GM12878 (cell line): ENCODE measurements at regions not wholly inside any gene's neighbourhood (a gene's known extent, or its start where the extent isn't known, plus 50 kb on each side); places are given as distances from the start of the nearest gene placed in this dataset.

Experiments
- ATAC-seq: fragments of 200-7000 bp; cut with Tn5 transposase; 3 replicates; pipeline ENCODE4 v1.9.1; 2020; ENCODE audit warnings: mild to moderate bottlenecking, moderate library complexity
- BruUV-seq: library from RNA; stranded (reverse); fragments of 400-500 nt; replicated peaks from 2 replicates; lab custom pipeline; 2021; lab: Mats Ljungman, UMichigan
- CTCF ChIA-PET: fragments of 300-600 bp; sonication (Branson Sonifier 250); formaldehyde crosslinking; extraction: SDS; loops from one replicate; lab custom pipeline; 2021; ENCODE audit warnings: inconsistent platforms; lab: Yijun Ruan, JAX
- POLR2A ChIA-PET: fragments of 350-600 bp; formaldehyde crosslinking; extraction: SDS; loops from one replicate; lab custom pipeline; 2021; ENCODE audit warnings: inconsistent platforms; lab: Charles Lee
- RAD21 ChIA-PET: fragments of 300-600 bp; sonication (Branson Sonifier 250); formaldehyde crosslinking; loops from one replicate; lab custom pipeline; 2023; ENCODE audit warnings: antibody characterized with exemption; ENCODE audit not compliant: unreplicated experiment; lab: Charles Lee
- SMC1A ChIA-PET: fragments of 300-600 bp; sonication (Branson Sonifier 250); formaldehyde crosslinking; loops from one replicate; lab custom pipeline; 2023; ENCODE audit not compliant: unreplicated experiment, uncharacterized antibody; lab: Charles Lee
- DNase-seq: peaks from one replicate; pipeline ENCODE4 v3.0.0-alpha.2; 2011; ENCODE audit warnings: low read depth, low spot score
- FAIRE-seq: peaks from 3 replicates; lab custom pipeline; 2011; peaks lifted over from hg19 to GRCh38; lab: Jason Lieb, UNC
- H2AFZ ChIP-seq: 2 replicates; pipeline ENCODE4 v1.6.0; 2011; ENCODE audit warnings: low read depth, low read length, control low read depth; ENCODE audit not compliant: control insufficient read depth
- H3K27ac ChIP-seq: 2 replicates; pipeline ENCODE4 v1.5.1; 2011; ENCODE audit warnings: control low read depth; ENCODE audit not compliant: control insufficient read depth, insufficient read depth
- H3K27me3 ChIP-seq, 2 experiments: replicated peaks in 1 of 2; 2 replicates each; pipeline versions ENCODE4 v1.6.0 to v1.6.1; 2011; ENCODE audit warnings: low read length in 1 of 2; ENCODE audit not compliant: control insufficient read depth in 2 of 2, insufficient read depth in 2 of 2
- H3K36me3 ChIP-seq, 2 experiments: 2 replicates each; pipeline ENCODE4 v1.5.1; 2011; ENCODE audit warnings: low read length in 1 of 2; ENCODE audit not compliant: control insufficient read depth in 2 of 2, insufficient read depth in 2 of 2
- H3K4me1 ChIP-seq: 2 replicates; pipeline ENCODE4 v1.6.1; 2011; ENCODE audit warnings: mild to moderate bottlenecking, low read length, moderate library complexity, mixed read lengths; ENCODE audit not compliant: control insufficient read depth, insufficient read depth
- H3K4me2 ChIP-seq: 2 replicates; pipeline ENCODE4 v1.6.0; 2011; ENCODE audit warnings: control low read depth; ENCODE audit not compliant: control insufficient read depth, insufficient read depth
- H3K4me3 ChIP-seq: fragments of 200-600 bp; sonication (generic); 2 replicates; pipeline ENCODE4 v1.5.1; 2016
- H3K79me2 ChIP-seq: 2 replicates; pipeline ENCODE4 v1.6.0; 2011; ENCODE audit warnings: low read length; ENCODE audit not compliant: control insufficient read depth, insufficient read depth
- H3K9ac ChIP-seq: 2 replicates; pipeline ENCODE4 v1.8.0; 2011; ENCODE audit warnings: low read length, control low read depth, mixed read lengths; ENCODE audit not compliant: control insufficient read depth, insufficient read depth
- H3K9me3 ChIP-seq: replicated peaks from 3 replicates; pipeline ENCODE4 v1.5.1; 2011; ENCODE audit warnings: mild to moderate bottlenecking, low read length; ENCODE audit not compliant: control insufficient read depth, insufficient read depth
- H4K20me1 ChIP-seq: 2 replicates; pipeline ENCODE4 v1.6.0; 2011; ENCODE audit not compliant: control insufficient read depth, insufficient read depth
- ATF7 ChIP-seq: fragments of 450-650 bp; IDR thresholded peaks from 2 replicates; pipeline ENCODE4 v1.6.1; 2016; ENCODE audit warnings: low read depth, mild to moderate bottlenecking
- BMI1 ChIP-seq: fragments of 450-650 bp; IDR thresholded peaks from 2 replicates; pipeline ENCODE4 v1.6.1; 2016; ENCODE audit warnings: mild to moderate bottlenecking, moderate library complexity, borderline replicate concordance
- ESRRA ChIP-seq: IDR thresholded peaks from 2 replicates; pipeline ENCODE4 v1.6.1; 2012; ENCODE audit warnings: mild to moderate bottlenecking, low read length, improper control_type of control experiment
- MEF2A ChIP-seq: IDR thresholded peaks from 2 replicates; pipeline ENCODE4 v1.6.1; 2011; ENCODE audit warnings: low read depth, mild to moderate bottlenecking, low read length, moderate library complexity; ENCODE audit not compliant: insufficient read depth
- MXI1 ChIP-seq: fragments of 150-350 bp; IDR thresholded peaks from 2 replicates; pipeline ENCODE4 v1.6.1; 2011; ENCODE audit warnings: low read depth, mild to moderate bottlenecking, inconsistent platforms, low read length, improper control_type of control experiment
- NR2C1 ChIP-seq: fragments of 450-650 bp; IDR thresholded peaks from 2 replicates; pipeline ENCODE4 v1.6.1; 2017; ENCODE audit warnings: antibody characterized with exemption, mild to moderate bottlenecking, moderate library complexity
- PAX8 ChIP-seq: fragments of 450-650 bp; IDR thresholded peaks from 2 replicates; pipeline ENCODE4 v1.6.1; 2017; ENCODE audit warnings: mild to moderate bottlenecking, moderate library complexity
- POLR2AphosphoS5 ChIP-seq: IDR thresholded peaks from 2 replicates; pipeline ENCODE4 v1.6.1; 2011; ENCODE audit warnings: mild to moderate bottlenecking, low read length, inconsistent platforms
- RCOR1 ChIP-seq: conservative IDR thresholded peaks from 2 replicates; pipeline ENCODE4 v1.6.1; 2012; ENCODE audit warnings: low read depth, low read length, improper control_type of control experiment
- SMAD5 ChIP-seq: IDR thresholded peaks from 2 replicates; pipeline ENCODE4 v1.6.1; 2016; ENCODE audit warnings: antibody characterized with exemption, low read depth
- SMC3 ChIP-seq: IDR thresholded peaks from 2 replicates; pipeline ENCODE4 v1.6.1; 2011; ENCODE audit warnings: low read length, improper control_type of control experiment, borderline replicate concordance
- SREBF1 ChIP-seq: IDR thresholded peaks from 2 replicates; pipeline ENCODE4 v1.6.1; 2012; ENCODE audit warnings: mild to moderate bottlenecking, low read length
- TCF12 ChIP-seq: IDR thresholded peaks from 2 replicates; pipeline ENCODE4 v1.6.1; 2011; ENCODE audit warnings: low read depth, mild to moderate bottlenecking, low read length
- TCF3 ChIP-seq: IDR thresholded peaks from 2 replicates; pipeline ENCODE4 v1.6.1; 2012; ENCODE audit warnings: low read depth, mild to moderate bottlenecking, low read length, borderline replicate concordance; ENCODE audit not compliant: insufficient read depth
- ZBTB40 ChIP-seq: fragments of 450-650 bp; IDR thresholded peaks from 2 replicates; pipeline ENCODE4 v1.6.1; 2016; ENCODE audit warnings: mild to moderate bottlenecking, moderate library complexity, borderline replicate concordance
- WGBS: methylation state at CpG from one replicate; pipeline ENCODE4 v1.1.6; 2016; ENCODE audit warnings: low lambda C conversion rate; ENCODE audit not compliant: insufficient replicate concordance, insufficient coverage; ENCODE audit errors: missing lambda C conversion rate; 5-methylcytosine and 5-hydroxymethylcytosine counted together
- in situ Hi-C: fragments of 300-500 bp; cut with MboI; formaldehyde crosslinking; loops from 9 replicates; pipeline ENCODE4 v1.14.3; 2018; ENCODE audit warnings: mixed read lengths
- intact Hi-C: fragments of 100-400 bp; cut with micrococcal nuclease; formaldehyde crosslinking; loops from one replicate; pipeline ENCODE4 v1.14.2; 2022; ENCODE audit not compliant: unreplicated experiment
- TF ChIP-seq, protein P1 (sequence below): IDR thresholded peaks from 2 replicates; pipeline ENCODE4 v1.6.1; 2011; ENCODE audit warnings: mild to moderate bottlenecking, low read depth, low read length, moderate library complexity; ENCODE audit not compliant: insufficient replicate concordance
- TF ChIP-seq, protein P2 (sequence below): fragments of 450-650 bp; conservative IDR thresholded peaks from 2 replicates; pipeline ENCODE4 v1.6.1; 2017; ENCODE audit warnings: mild to moderate bottlenecking, moderate library complexity
- TF ChIP-seq, protein P3 (sequence below): IDR thresholded peaks from 2 replicates; pipeline ENCODE4 v1.6.1; 2011; ENCODE audit warnings: low read depth, mild to moderate bottlenecking, low read length, moderate library complexity, borderline replicate concordance; ENCODE audit errors: extremely low read depth

DNA sequence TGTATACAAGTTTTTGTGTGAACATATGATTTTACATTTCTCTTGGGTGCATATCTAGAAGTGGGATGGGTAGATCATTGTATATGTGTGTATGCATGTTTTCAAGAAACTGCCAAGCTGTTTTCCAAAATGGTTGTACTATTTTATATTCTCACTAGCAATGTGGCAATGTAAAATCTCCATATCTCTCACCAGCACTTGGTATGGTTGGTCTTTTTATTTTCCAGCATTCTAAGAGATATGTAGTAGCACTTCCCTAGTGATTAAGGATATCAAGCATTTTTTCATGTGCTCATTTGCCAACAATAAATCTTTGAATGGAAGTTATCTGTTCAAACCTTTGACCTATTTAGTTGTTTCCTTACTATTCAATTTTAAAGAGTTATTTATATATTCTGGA, 310.7 kb downstream of the ZNF326 start (continued):
- TF ChIP-seq SMAD5 (no peak), ATF7 (no peak), MEF2A (no peak), RCOR1 (no peak), SMC3 (no peak)
- TF ChIP-seq, all 136 proteins: peak for 0

DNA sequence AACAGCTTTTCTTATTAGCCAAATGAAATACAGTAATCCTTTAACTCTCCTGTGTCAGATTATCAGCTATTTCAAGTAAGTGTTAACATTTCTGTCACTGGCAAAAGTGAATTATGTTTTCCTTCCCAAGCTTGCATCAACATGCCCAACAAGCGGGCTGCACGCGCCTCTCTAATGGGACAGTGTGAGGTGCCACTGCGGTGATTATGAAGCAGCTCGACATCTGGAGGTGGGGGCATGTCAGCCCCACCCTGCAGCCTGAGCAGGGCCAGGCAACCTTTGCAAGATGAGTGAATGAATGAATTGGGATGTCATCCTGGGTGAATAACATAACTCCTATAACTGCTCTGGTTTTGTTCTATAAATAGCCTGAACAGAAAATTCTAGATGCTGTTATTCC, 301.4 kb downstream of the ZNF326 start:
- H3K27ac ChIP-seq = no peak overlapping the region
- ATAC-seq (no peak), FAIRE-seq (no peak), DNase-seq (no peak)
- in situ Hi-C loops = no loop called here
- H3K4me1 ChIP-seq = no peaks in the 10 kb centered on the region
- POLR2A ChIA-PET = no interaction called here
- RAD21 ChIA-PET = no interaction called here
- H3K9me3 ChIP-seq = no peaks in the 10 kb centered on the region
- no peaks in the 10 kb centered on the region for H3K79me2 ChIP-seq
- WGBS = 64% methylated on average over 5 of the region's 5 CpGs
- H3K27me3 ChIP-seq = no peaks in the 10 kb centered on the region
- intact Hi-C loops = no loop called here
- no peak overlapping the region for H3K9ac ChIP-seq
- no peaks in the 10 kb centered on the region for H3K36me3 ChIP-seq
- BruUV-seq = no TSS peak
- SMC1A ChIA-PET = interaction anchor here (0.8 kb wide), 1 partner anchor 33 kb away, joined by 3 read pairs; no protein-coding TSS in a partner anchor
- H3K4me2 ChIP-seq = no peak overlapping the region
- no peaks in the 10 kb centered on the region for H4K20me1 ChIP-seq
- CTCF ChIA-PET = no interaction called here
- H2AFZ ChIP-seq = no peak overlapping the region
- H3K4me3 ChIP-seq = no peak overlapping the region
- TF ChIP-seq TCF3 (no peak), BMI1 (no peak), TCF12 (no peak), SREBF1 (no peak), PAX8 (no peak), ESRRA (no peak), POLR2AphosphoS5 (no peak), MXI1 (no peak), NR2C1 (no peak), ZBTB40 (no peak)
- TF ChIP-seq, protein P1, sequence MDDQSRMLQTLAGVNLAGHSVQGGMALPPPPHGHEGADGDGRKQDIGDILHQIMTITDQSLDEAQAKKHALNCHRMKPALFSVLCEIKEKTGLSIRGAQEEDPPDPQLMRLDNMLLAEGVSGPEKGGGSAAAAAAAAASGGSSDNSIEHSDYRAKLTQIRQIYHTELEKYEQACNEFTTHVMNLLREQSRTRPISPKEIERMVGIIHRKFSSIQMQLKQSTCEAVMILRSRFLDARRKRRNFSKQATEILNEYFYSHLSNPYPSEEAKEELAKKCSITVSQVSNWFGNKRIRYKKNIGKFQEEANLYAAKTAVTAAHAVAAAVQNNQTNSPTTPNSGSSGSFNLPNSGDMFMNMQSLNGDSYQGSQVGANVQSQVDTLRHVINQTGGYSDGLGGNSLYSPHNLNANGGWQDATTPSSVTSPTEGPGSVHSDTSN = no peak
- TF ChIP-seq, protein P2, sequence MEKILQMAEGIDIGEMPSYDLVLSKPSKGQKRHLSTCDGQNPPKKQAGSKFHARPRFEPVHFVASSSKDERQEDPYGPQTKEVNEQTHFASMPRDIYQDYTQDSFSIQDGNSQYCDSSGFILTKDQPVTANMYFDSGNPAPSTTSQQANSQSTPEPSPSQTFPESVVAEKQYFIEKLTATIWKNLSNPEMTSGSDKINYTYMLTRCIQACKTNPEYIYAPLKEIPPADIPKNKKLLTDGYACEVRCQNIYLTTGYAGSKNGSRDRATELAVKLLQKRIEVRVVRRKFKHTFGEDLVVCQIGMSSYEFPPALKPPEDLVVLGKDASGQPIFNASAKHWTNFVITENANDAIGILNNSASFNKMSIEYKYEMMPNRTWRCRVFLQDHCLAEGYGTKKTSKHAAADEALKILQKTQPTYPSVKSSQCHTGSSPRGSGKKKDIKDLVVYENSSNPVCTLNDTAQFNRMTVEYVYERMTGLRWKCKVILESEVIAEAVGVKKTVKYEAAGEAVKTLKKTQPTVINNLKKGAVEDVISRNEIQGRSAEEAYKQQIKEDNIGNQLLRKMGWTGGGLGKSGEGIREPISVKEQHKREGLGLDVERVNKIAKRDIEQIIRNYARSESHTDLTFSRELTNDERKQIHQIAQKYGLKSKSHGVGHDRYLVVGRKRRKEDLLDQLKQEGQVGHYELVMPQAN = no peak
- TF ChIP-seq, protein P3, sequence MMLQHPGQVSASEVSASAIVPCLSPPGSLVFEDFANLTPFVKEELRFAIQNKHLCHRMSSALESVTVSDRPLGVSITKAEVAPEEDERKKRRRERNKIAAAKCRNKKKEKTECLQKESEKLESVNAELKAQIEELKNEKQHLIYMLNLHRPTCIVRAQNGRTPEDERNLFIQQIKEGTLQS = no peak
